IPS-11a (cell line): ENCODE measurements at regions not wholly inside any gene's neighbourhood (a gene's known extent, or its start where the extent isn't known, plus 50 kb on each side); places are given as distances from the start of the nearest gene placed in this dataset.

Experiments
- H3K4me3 ChIP-seq: one replicate; pipeline ENCODE4 v1.5.1; 2013; ENCODE audit warnings: low read depth, low read length, control low read depth

- H3K4me3 ChIP-seq = no peak overlapping the region
Measured at GRCh38 chr21:35138665-35139381, 89.7 kb upstream of the RUNX1 start.

- no peak overlapping the region for H3K4me3 ChIP-seq
Measured at GRCh38 chr21:35136586-35137219, 87.6 kb upstream of the RUNX1 start.

- no peak overlapping the region for H3K4me3 ChIP-seq
Measured at GRCh38 chr21:35136106-35136505, 87.0 kb upstream of the RUNX1 start.

GRCh38 chr21:35135481-35135880, 86.4 kb upstream of the RUNX1 start:
- H3K4me3 ChIP-seq = no peak overlapping the region

GRCh38 chr21:35134309-35134708, 85.2 kb upstream of the RUNX1 start:
- H3K4me3 ChIP-seq = no peak overlapping the region

- H3K4me3 ChIP-seq = no peak overlapping the region
Measured at GRCh38 chr21:35128536-35128935, 79.4 kb upstream of the RUNX1 start.

GRCh38 chr21:35127851-35128250, 78.7 kb upstream of the RUNX1 start:
- H3K4me3 ChIP-seq = no peak overlapping the region

GRCh38 chr21:35127026-35127425, 77.9 kb upstream of the RUNX1 start:
- H3K4me3 ChIP-seq = no peak overlapping the region

GRCh38 chr21:35120631-35121180, 71.6 kb upstream of the RUNX1 start:
- no peak overlapping the region for H3K4me3 ChIP-seq

- H3K4me3 ChIP-seq = no peak overlapping the region
Measured at GRCh38 chr21:35119501-35120047, 70.5 kb upstream of the RUNX1 start.

- H3K4me3 ChIP-seq = no peak overlapping the region
Measured at GRCh38 chr21:35116777-35117176, 67.7 kb upstream of the RUNX1 start.

- H3K4me3 ChIP-seq = no peak overlapping the region
Measured at GRCh38 chr21:35113064-35113463, 64.0 kb upstream of the RUNX1 start.

GRCh38 chr21:35111321-35111930, 62.3 kb upstream of the RUNX1 start:
- H3K4me3 ChIP-seq = no peak overlapping the region

- H3K4me3 ChIP-seq = no peak overlapping the region
Measured at GRCh38 chr21:35108887-35109286, 59.8 kb upstream of the RUNX1 start.

- no peak overlapping the region for H3K4me3 ChIP-seq
Measured at GRCh38 chr21:35107520-35107919, 58.4 kb upstream of the RUNX1 start.

GRCh38 chr21:35106246-35106835, 57.2 kb upstream of the RUNX1 start:
- H3K4me3 ChIP-seq = no peak overlapping the region

- H3K4me3 ChIP-seq = no peak overlapping the region
Measured at GRCh38 chr21:35102488-35103371, 53.6 kb upstream of the RUNX1 start.

- H3K4me3 ChIP-seq = no peak overlapping the region
Measured at GRCh38 chr21:35100349-35100811, 51.3 kb upstream of the RUNX1 start.

GRCh38 chr21:35099310-35099709, 50.2 kb upstream of the RUNX1 start:
- H3K4me3 ChIP-seq = no peak overlapping the region
